Suprapubic skin (tissue), 4 donors: ENCODE measurements at regions not wholly inside any gene's neighbourhood (a gene's known extent, or its start where the extent isn't known, plus 50 kb on each side); places are given as distances from the start of the nearest gene placed in this dataset.

Source experiments
- DNase-seq, 2 donors: peaks; one replicate each; pipeline ENCODE4 v3.0.0-alpha.2; 2019; ENCODE audit warnings: low spot score in 2 of 2
- H3K27ac ChIP-seq: fragments of 200-600 bp; sonication (generic); one replicate; pipeline ENCODE4 v1.5.1; 2019
- H3K27me3 ChIP-seq: fragments of 200-600 bp; sonication (generic); one replicate; pipeline ENCODE4 v1.5.1; 2019
- H3K36me3 ChIP-seq: fragments of 200-600 bp; sonication (generic); one replicate; pipeline ENCODE4 v1.5.1; 2019
- H3K4me1 ChIP-seq: fragments of 200-600 bp; sonication (generic); one replicate; pipeline ENCODE4 v1.5.1; 2019
- H3K4me3 ChIP-seq: fragments of 200-600 bp; sonication (generic); one replicate; pipeline ENCODE4 v1.5.1; 2019; ENCODE audit warnings: mild to moderate bottlenecking
- H3K9me3 ChIP-seq: fragments of 200-600 bp; sonication (generic); one replicate; pipeline ENCODE4 v1.5.1; 2019
- EP300 ChIP-seq: sonication (generic); formaldehyde crosslinking; IDR thresholded peaks from one replicate; pipeline ENCODE4 v1.6.1; 2017; ENCODE audit warnings: antibody characterized with exemption
- POLR2A ChIP-seq, 2 donors: fragments of 450-650 bp; IDR thresholded peaks; one replicate each; pipeline ENCODE4 v1.6.1; 2017; ENCODE audit warnings: antibody characterized with exemption in 2 of 2, mild to moderate bottlenecking in 2 of 2, moderate library complexity in 2 of 2
- POLR2AphosphoS5 ChIP-seq, 3 donors: sonication (generic); formaldehyde crosslinking; IDR thresholded peaks; one replicate each; pipeline ENCODE4 v1.6.1; 2017; ENCODE audit warnings: antibody characterized with exemption in 3 of 3
- WGBS: methylation state at CpG from one replicate; pipeline ENCODE4 v1.1.5; 2018; 5-methylcytosine and 5-hydroxymethylcytosine counted together
- TF ChIP-seq, protein P1 (sequence below), 2 donors: fragments of 200-600 bp in 1 of 2; fragments of 450-650 bp in 1 of 2; sonication (generic) in 1 of 2; IDR thresholded peaks; one replicate each; pipeline ENCODE4 v1.5.1; 2016 to 2019; ENCODE audit warnings: antibody characterized with exemption in 2 of 2, mild to moderate bottlenecking in 1 of 2, moderate library complexity in 1 of 2

DNA sequence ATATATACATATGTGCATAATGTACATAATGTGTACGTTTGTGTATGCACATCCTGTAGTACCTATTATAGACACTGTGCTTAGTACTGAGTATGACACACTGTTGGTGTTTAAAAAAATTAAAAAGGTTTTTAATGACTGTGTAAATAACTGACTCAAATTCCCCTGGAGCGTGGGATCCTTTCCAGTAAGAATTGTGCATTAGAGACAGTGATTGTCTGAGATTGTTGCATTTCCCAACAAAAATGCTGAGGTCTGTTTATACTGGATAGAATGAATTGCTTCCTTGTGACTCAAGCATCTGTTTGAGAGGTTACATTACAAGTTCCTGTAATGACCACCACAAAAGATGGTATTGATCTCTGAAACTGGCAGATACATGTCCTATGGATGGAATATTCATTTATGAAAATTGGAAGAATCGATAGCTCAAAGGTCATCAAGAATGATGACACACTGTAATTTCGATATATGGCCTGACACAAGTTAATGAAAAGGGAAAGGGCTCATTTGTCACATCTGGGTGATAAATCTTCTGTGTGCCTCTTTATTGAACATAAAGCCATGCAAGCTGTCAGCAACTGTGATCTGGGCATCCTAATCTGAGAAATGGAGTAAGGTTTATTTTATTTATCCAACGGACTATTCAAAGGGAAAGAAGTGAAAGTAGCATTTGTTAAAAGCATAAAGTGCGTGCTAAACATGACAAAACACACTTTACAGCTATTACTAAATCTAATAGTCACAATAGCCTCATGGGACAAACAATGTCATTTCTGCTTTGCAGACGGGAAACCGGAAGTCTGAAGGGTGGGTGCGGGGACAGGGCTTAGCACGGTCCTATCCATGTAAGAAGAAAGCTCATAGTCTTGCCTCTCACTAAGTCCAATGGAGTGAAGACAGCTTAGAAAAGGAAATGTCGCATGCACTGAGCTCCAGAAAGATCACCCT is 228.8 kb downstream of the CDH11 start:
- no peaks in the 10 kb centered on the region for H3K36me3 ChIP-seq
- no peaks in the 10 kb centered on the region for H3K9me3 ChIP-seq
- H3K4me3 ChIP-seq = no peak overlapping the region
- H3K27me3 ChIP-seq = no peaks in the 10 kb centered on the region
- DNase-seq = no peak
- no peak overlapping the region for H3K27ac ChIP-seq
- WGBS = 45% methylated on average over 11 of the region's 11 CpGs
- TF ChIP-seq POLR2A (IDR thresholded peaks at IDR 0.05) (no peak), POLR2AphosphoS5 (IDR thresholded peaks at IDR 0.05) (no peak), EP300 (no peak)
- TF ChIP-seq, protein P1, sequence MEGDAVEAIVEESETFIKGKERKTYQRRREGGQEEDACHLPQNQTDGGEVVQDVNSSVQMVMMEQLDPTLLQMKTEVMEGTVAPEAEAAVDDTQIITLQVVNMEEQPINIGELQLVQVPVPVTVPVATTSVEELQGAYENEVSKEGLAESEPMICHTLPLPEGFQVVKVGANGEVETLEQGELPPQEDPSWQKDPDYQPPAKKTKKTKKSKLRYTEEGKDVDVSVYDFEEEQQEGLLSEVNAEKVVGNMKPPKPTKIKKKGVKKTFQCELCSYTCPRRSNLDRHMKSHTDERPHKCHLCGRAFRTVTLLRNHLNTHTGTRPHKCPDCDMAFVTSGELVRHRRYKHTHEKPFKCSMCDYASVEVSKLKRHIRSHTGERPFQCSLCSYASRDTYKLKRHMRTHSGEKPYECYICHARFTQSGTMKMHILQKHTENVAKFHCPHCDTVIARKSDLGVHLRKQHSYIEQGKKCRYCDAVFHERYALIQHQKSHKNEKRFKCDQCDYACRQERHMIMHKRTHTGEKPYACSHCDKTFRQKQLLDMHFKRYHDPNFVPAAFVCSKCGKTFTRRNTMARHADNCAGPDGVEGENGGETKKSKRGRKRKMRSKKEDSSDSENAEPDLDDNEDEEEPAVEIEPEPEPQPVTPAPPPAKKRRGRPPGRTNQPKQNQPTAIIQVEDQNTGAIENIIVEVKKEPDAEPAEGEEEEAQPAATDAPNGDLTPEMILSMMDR (IDR thresholded peaks at IDR 0.05) = no peak
- H3K4me1 ChIP-seq = no peaks in the 10 kb centered on the region

DNA sequence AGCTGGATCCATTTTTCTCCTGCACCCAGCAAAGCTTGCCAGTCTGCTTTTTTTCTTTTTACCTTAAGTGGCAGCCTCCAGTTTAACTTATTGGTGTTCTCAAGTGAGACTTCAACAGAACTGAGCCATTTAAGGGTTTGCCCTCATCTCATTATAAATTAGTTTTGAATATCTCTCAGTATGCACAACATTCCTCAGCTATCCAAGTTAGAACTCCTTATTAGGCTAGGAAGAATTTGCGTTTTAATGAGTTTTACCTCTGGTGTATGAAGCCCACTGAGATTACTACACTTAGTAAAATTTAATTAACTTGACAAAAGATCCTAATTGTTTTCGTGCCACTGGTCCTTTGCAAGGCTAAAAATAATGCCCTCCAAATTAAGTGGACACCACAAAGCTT is 232.4 kb downstream of the CDH11 start:
- Histone ChIP-seq H3K27me3 (no peaks in the 10 kb centered on the region), H3K9me3 (no peaks in the 10 kb centered on the region), H3K4me1 (no peaks in the 10 kb centered on the region), H3K4me3 (no peak overlapping the region), H3K36me3 (no peaks in the 10 kb centered on the region), H3K27ac (no peak overlapping the region)
- DNase-seq = no peak
- 88% methylated on average over 2 of the region's 2 CpGs for WGBS
- no peak for TF ChIP-seq EP300
- TF ChIP-seq, protein P1 (IDR thresholded peaks at IDR 0.05) = no peak
- no peak for TF ChIP-seq POLR2AphosphoS5 (IDR thresholded peaks at IDR 0.05)
- no peak for TF ChIP-seq POLR2A (IDR thresholded peaks at IDR 0.05)

DNA sequence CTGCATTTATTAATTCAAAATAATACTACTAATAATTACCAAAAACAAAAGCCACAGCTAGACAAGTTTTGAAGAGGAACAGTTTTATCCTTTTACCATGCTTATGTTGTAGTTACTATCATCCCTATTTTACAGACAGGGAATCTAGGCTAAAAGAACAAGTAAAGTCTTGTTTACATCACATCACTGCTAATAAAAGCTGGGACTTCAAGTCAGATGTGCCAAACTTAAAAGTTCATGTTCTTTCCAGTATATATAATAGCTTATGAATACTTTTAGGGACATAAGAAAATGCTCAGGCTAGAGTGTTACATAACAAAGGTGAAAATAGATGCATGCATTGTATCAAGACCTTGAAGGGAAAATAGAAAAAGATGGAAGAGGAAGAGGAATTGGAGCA is 234.2 kb downstream of the CDH11 start:
- no peak overlapping the region for H3K27ac ChIP-seq
- DNase-seq = no peak
- H3K36me3 ChIP-seq = no peaks in the 10 kb centered on the region
- TF ChIP-seq, protein P1 (IDR thresholded peaks at IDR 0.05) = no peak
- TF ChIP-seq EP300 (no peak), POLR2AphosphoS5 (IDR thresholded peaks at IDR 0.05) (no peak), POLR2A (IDR thresholded peaks at IDR 0.05) (no peak)
- H3K27me3 ChIP-seq = no peaks in the 10 kb centered on the region
- no peaks in the 10 kb centered on the region for H3K4me1 ChIP-seq
- no peaks in the 10 kb centered on the region for H3K9me3 ChIP-seq
- no peak overlapping the region for H3K4me3 ChIP-seq

DNA sequence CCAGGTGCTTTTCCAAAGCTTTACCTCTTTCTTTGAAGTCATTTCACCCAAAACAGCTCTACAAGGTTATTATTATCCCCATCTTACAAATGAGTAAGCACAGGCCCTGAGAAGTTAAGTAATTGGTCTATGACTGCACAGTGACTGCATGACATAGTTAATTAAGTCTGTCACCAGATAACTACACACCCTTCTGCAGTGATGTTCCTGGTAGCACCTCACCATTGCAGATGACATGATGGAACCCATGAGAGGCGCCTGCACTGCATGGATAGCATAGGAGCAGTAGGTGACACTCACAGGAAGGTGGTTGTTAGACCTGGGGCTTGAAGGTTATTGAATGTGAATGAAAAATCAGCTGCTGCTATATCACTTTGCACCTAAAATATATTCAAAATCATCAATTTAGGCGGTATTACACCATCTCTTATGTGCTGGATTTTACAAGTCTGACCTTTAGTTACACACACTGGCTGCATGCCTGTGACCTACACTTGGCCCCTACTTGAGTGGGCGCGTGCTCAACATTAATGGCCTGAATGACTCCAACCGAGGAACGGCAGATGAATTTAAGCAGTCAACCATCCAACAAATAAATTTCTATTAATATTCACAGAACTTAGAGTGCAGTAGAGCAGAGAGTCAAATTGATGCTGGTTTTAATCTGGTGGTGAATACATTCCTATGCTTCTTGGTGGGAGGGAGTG is 239.6 kb downstream of the CDH11 start:
- DNase-seq = no peak
- Histone ChIP-seq H3K4me3 (no peak overlapping the region), H3K4me1 (no peaks in the 10 kb centered on the region), H3K27ac (peak overlapping the region; percentile 15), H3K9me3 (no peaks in the 10 kb centered on the region), H3K36me3 (no peaks in the 10 kb centered on the region), H3K27me3 (no peaks in the 10 kb centered on the region)
- TF ChIP-seq POLR2A (IDR thresholded peaks at IDR 0.05) (no peak), EP300 (no peak), POLR2AphosphoS5 (IDR thresholded peaks at IDR 0.05) (no peak)
- WGBS = 74% methylated on average over 6 of the region's 6 CpGs

DNA sequence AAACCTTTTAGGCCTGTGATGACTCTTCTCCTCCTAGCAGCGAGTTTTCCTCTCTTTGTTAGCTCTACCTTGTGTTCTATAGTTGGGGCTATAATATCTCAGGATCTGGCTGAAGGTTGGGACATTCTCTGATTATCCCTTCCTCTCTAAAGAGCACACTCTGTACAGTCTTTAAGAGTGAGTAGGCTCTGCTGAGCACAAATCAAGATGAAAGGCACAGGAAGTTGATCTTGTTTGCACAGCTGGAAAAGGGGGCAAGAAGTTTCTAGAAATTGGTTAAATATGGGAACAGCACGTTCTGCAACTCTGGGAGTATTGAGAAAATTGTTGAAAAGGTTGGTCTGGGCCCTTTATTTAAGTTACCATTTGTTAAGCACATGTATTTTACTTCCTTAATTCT is 240.9 kb downstream of the CDH11 start:
- no peak overlapping the region for H3K4me3 ChIP-seq
- no peaks in the 10 kb centered on the region for H3K36me3 ChIP-seq
- TF ChIP-seq POLR2AphosphoS5 (IDR thresholded peaks at IDR 0.05) = no peak
- no peak for TF ChIP-seq EP300
- TF ChIP-seq, protein P1 (IDR thresholded peaks at IDR 0.05) = no peak
- no peak for TF ChIP-seq POLR2A (IDR thresholded peaks at IDR 0.05)
- no peak for DNase-seq
- H3K27me3 ChIP-seq = no peaks in the 10 kb centered on the region
- 55% methylated on average over 2 of the region's 2 CpGs for WGBS
- H3K27ac ChIP-seq = no peak overlapping the region
- no peaks in the 10 kb centered on the region for H3K9me3 ChIP-seq
- H3K4me1 ChIP-seq = no peaks in the 10 kb centered on the region
